HG02973 (cell line): ENCODE measurements at regions not wholly inside any gene's neighbourhood (a gene's known extent, or its start where the extent isn't known, plus 50 kb on each side); places are given as distances from the start of the nearest gene placed in this dataset.
"Not testable (repeated sequence)": the region's sequence is repeated elsewhere in the genome, so short reads cannot be mapped to it uniquely, and the experiment has no call there.

Source experiments
- ATAC-seq: cut with Tn5 transposase; IDR thresholded peaks from one replicate; pipeline ENCODE4 v1.9.1; 2021; ENCODE audit warnings: moderate library complexity; ENCODE audit not compliant: unreplicated experiment

DNA sequence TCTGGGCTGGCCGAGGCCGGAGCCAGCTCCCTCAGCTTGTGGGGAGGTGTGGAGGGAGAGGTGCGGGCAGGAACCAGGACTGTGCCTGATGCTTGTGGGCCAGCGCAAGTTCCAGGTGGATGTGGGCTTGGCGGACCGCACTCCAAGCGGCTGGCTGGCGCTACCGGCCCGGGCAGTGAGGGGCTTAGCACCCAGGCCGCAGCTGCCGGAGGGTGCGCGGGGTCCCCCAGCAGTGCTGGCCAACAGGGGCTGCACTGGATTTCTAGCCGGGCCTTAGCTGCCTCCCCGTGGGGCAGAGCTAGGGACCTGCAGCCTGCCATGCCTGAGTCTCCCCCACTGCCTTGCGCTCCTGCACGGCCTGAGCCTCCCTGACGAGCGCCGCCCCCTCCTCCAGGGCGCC is 242.8 kb downstream of the CCSER2 start:
- no peak for ATAC-seq

DNA sequence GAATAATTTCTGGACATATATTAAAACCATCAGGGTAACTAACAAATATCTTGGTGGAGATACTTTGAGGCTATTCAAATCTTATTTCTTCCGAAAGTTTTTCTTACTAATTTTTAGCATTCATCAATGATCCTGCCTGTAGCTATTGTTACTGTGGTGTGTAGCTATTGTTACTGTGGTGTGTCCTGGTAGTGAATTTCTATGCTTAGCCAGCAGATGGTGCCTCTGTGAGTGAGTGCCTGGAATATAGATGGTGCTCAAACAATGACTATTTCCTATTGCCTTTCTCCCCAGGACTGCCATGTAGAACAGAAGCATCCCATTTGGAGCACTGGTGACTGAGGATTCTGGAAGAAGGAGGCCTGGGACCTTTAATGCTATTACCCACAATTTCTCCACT is 245.7 kb downstream of the CCSER2 start:
- no peak for ATAC-seq

DNA sequence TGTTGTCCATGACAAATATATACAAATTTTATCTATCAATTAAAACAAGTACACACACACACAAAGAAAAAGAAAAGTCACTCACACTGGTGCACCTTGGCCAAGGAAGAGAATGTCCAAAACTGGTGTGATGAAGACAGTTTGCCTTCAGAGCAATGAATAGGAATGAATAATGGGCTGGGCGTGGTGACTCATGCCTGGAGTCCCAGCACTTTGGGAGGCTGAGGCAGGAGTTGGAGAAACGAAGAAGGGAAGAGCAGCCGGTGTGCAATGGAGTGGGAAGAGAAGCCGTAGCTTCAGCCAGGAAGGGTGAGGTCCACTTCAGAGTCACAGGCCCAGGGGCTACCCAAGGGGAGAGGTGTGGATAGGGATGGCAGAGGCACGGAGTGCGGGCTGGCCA is 253.6 kb downstream of the CCSER2 start:
- ATAC-seq, result no peak

DNA sequence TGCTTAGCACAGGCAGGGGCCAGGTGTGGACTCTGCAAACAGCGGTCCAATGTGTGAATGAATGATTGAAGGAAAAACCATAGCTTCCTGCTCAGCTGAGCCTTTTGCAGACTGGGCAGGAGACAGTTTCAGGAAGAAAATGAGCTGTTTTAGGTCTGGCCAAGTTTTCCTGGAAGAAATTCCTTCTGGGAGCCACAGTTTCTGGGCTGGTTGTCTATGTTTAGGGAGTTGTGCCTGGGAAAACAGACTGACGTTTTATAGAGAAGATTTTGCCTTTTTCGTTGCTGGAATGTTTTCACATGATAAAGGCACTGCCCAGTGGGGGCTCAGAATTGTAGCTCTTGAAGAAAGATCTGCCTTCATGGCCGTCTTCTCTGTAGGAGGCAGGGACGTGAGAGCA is 255.1 kb downstream of the CCSER2 start:
- no peak for ATAC-seq

DNA sequence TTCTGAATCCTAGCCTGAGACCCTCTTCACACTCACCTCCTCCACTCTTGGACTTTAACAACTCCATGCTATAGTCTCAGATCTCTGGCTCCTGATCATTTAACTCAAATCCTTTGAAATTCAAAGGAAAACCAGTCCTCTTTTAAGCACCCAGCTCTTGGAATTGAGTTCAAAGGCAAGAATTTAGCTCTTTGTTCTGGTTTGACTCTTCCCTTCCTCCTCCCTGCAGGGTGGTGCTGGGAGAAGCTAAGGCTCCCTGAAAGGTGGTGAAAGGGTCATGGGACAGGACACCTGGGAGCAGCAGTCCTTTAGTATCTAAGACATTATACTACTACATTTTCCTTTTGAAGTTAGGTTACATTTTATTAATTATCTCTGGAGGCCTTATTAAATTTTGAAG is 259.4 kb downstream of the CCSER2 start:
- ATAC-seq, result no peak

DNA sequence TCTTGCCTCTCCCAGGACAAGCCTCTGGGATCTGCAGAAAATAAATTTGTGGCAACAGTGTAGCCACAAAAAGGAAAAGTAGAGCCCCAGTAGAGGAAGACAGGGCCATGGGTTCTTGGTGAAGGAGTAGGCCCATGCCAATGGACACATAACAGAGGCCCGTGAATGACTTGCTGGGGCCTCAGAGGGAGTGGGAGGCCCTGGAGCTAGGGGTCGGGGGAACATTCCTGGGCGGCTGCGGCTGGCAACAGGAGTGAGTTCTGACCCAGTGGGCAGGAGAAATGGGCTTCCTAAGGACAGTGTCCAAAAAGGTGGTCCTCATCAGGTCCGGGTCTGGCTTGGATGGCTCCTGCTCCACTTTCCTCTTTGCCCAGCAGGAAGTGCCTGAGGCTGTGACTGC is 260.0 kb downstream of the CCSER2 start:
- no peak for ATAC-seq

DNA sequence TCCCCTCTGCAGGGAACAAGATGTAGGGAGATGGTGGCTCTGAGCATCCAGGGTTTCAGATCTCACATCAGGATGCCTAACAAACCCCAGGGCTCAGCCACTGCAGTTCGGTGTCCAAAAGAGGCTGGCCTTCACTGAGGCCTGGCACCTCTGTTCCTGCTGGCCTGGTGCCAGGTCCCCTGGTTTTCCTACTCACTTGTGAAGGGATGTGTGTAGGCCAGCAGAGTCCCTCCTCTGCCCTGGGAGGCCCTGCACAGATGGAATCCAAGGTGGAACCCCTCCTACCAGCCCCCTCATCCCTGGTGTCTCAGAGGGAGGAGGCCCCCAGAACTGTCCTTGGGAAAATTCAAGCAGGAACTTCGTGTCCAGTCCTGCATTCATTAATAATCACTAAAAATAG is 260.6 kb downstream of the CCSER2 start:
- ATAC-seq, result no peak

DNA sequence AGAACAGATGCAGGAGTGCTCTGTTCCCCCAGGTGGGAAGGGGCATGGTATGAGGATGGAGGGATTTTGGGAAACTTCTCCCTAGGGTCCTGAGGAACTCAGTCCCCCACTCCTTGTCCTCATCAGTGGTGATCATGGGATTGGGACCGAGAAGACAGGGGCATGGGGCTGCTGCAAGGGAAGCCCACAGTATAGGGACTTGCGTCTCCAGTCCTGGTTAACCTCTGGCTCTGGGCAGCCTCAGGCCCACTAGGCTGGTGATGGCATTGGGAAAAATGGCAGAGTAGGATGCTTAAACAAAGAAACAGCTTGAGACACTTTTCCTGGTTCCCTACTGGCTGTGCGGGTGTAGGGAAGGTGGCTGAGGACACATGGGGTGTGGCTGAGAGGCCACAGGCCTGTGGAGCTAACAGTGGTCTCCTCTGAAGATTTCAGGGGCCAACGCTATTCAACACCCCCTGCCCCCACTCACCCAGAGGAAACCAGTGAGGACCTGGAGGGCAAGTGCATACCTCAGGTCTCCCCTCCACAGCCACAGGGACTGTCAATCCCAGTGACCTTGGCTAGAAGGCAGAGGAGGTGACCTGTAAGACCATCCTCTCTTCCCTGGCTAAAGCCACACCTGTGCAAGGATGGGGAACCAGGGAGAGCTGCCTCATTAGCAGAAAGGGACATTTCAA is 261.3 kb downstream of the CCSER2 start:
- ATAC-seq, result no peak

DNA sequence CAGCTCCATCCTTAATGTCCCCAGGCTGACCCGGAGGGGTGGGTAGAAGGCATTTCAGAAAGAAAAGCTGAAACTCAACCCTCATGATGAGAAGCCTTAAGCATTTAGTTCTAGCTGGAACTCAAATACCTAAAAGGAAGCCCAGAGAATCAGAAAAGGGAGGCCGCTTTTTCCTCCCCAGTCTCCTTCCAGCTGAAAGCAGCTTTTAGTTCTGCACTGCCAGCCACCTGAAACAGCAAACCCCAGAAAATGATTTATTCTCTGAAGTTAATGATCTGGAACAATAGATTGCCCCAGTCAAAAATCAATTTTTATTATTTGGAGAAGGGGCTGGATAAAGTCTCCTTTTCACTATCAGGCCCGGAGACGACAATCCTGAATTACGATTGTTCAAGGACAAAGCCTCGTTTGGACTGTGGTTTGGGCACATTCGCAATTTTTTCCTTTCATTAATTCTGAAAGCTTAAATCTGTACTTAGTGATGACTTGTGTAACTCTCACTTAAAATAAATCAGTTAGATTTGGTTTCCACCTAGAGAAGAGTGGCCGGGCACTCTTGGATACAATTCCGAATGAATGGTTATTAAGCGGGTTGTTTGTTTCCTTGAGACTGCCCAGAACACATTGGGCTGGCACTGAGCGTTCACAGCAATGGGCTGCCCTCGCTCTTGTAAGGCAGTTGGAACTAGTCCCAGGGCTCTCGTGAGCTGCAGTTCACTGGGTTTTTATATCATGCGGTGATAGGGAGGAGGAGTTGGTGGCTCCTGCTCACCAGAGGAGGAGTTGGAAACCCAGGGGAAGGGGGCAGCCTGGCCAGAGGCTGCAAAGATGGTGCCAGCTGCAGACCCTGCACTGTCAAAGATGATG is 262.2 kb downstream of the CCSER2 start:
- no peak for ATAC-seq

DNA sequence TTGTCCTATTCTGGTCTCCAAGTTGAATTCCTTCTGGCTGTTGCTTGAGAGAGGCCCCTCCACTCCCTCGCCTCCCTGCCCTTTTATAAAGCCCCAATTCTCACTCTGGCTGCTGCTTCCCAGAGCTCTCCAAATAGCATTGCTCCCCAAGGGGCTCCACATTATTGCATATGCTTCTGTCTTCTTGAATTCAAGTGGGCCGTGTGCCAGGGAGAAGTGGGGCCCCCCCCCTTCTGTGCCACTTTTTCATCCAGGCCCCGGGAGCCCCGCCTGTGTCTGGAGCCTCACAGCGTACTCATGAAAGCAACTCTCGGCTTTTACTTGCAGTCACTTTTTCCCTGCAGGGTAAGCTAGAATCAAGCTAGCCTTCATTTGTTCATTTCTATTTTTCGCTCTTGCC is 265.1 kb downstream of the CCSER2 start:
- ATAC-seq, result no peak

DNA sequence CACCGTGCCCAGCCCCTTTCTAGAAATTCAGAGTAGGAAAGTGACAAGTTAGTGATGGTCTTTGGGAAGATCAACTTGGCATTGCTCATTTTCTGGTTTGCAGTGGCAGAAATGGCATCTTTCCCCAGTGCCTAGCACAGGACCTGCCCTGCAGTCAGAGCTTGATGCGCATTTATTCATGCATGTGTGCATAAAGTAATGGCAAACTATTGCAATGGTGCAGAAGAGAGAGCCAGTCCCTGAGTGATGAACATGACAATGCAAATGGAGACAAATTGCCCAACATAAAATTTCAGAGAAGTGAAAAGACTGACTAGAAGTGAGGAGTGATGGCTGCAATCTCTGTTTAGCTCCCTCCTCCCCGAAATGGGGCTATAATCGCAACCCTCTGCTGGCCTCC is 268.2 kb downstream of the CCSER2 start:
- ATAC-seq, result no peak

DNA sequence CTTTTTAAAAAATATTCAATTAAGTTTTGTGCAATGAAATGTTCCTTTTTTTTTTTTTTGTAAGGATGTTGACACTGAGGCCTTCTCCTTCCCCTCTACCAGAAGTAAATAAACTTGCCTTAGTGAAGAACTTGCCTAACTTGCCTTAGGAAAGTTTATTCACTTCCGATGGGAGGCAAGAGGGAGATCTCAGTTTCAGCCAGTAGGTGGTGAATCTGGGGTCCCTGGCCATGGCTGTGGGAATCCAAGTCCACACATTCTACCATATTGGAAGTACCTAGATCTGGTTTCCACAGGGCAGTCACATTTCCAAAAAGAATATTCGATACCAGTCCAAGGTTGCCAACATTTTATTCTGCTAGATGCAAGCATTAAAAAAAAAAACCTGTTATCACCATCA is 270.9 kb downstream of the CCSER2 start:
- ATAC-seq, result no peak

DNA sequence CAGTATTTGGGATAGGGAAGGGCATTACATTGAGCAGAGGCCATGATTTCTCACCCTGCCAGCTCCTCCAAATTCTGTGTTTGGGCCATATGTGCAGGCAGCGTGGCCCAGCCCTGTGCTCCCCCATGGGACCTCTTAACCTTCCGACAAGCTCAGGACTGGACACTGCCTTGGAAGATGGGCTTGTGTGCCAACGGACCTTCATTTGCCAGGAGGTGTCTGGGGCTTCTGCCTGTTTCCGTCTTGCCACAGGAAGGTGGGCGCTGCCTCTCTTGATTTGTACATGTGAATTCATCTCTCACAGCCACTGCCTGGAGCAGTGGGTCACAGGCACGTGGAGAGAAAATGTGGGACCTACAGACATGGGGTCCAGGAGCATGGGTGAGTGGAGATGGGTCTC is 272.6 kb downstream of the CCSER2 start:
- ATAC-seq, result no peak

DNA sequence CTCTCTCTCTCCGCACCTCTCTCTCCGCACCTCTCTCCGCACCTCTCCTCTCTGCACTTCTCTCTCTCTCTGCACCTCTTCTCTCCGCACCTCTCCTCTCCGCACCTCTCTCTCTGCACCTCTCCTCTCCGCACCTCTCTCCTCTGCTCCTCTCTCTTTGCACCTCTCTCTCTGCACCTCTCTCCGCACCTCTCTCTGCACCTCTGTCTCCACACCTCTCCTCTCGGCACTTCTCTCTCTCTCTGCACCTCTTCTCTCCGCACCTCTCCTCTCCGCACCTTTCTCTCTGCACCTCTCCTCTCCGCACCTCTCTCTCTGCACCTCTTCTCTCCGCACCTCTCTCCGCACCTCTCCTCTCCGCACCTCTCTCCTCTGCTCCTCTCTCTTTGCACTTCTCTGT is 274.2 kb downstream of the CCSER2 start:
- not testable (repeated sequence) for ATAC-seq

DNA sequence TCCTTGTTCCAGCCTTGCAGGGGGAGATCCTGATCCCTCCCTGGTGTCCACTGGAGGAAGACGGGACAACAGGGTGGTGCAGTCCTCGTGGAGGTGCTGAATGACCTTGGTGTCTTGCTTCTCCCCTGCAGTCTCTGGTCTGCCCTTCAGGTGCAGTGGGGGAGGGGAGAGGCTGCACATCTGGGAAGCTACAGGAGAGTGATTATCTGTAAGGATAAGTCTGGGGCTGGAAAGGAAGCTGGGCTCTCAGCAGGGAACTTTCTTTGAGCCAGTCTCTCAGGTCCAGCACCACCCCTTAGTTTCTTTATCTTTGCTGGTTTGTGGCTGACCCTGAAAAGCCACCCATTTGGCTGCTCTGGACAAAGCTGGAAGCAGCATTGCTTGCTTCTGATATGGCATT is 275.6 kb downstream of the CCSER2 start:
- ATAC-seq, result no peak

DNA sequence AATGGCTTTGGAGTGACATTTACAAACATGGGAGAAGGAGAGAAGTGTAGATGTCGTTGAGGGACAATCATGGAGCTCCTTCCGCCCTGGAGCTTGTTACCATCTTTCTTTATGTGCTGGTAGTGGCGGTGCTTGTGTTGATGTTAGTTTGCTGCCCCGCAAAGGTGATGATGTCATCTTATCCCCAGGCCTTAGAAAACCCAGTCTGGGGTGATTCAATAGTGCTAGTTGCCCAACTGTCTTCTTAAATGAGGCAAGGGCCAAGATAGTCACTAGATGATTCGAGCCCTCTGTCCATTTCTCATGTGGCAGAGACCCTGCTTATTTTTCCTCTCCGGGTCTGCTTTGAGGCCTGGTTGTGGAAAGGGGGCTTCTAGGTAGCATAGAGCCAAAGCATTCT is 277.4 kb downstream of the CCSER2 start:
- no peak for ATAC-seq

DNA sequence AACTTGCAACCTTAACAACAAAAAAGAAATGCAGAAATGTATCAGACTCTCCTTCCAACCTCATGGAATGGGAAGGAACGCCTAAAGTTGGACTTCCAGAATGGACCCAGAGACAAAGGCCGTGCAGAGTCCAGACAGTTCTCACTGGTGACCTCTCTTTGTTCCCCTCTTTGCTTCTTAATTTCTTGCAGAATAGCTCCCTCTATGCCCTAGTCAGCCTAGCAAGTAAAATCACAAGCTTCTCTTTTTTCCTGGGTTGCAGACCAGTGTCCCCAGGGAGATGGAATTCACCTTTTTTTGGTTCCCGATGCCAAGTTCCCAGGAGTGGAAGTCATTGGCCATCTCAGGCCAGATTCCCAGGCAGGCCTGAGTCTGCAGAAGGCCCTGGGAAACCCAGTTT is 278.0 kb downstream of the CCSER2 start:
- no peak for ATAC-seq

DNA sequence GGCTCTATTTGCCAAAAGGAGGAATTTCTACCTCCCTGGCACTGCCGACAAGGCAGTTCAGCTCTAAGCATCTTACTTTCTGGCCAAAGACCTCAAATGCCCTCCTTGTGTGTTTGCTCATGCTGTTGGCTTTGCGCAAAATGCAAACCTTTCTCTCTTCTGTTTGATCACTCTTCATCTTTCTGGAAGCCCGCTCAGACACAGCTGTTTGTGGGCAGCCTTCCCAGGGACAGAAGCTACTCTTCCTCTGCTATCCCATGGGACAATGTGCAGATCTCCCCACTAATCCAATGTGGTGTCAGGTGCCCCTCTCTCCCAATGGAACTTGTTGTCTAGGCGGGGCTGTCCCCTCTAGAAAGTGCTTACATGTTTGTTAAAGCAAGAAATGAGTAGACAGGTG is 278.7 kb downstream of the CCSER2 start:
- ATAC-seq, result no peak

DNA sequence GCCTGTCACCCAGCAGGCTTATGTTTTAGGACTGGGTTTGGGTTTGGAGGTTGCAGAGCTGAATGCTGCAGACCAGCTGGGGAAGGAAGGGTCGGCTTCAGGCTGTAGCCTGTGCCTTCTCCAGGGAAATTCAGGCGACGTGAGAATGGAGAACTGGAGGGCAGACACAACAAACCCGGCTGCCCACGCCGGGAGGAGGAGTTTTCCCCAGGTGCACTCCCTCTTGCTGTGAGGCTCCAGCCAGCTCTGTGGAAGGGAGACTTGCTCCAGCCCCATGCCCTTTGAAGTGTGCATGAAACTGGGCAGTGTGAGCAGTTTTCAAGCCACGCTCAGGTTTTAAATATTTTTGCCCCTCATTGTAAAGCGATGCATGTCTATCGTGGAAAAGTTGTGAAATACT is 279.1 kb downstream of the CCSER2 start:
- no peak for ATAC-seq

DNA sequence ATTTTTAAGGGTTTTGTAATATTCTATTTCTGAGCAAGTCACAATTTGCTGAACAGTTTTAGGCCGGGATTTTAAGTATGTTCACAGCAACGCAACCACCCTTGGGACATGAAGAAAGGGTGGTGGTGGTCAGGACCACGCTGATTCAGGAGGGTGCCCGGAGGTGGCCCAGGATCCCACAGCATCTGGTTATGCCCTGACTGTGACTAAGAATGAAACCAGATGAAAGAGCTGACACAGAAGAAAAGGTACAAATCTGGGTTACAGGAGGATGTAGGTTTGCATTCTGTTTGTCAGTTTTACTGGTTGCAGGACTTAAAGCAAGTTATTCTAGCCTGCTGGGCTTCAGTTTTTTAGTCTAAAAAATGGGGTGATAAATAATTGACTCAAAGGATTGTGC is 279.7 kb downstream of the CCSER2 start:
- ATAC-seq, result peak; percentile 67

DNA sequence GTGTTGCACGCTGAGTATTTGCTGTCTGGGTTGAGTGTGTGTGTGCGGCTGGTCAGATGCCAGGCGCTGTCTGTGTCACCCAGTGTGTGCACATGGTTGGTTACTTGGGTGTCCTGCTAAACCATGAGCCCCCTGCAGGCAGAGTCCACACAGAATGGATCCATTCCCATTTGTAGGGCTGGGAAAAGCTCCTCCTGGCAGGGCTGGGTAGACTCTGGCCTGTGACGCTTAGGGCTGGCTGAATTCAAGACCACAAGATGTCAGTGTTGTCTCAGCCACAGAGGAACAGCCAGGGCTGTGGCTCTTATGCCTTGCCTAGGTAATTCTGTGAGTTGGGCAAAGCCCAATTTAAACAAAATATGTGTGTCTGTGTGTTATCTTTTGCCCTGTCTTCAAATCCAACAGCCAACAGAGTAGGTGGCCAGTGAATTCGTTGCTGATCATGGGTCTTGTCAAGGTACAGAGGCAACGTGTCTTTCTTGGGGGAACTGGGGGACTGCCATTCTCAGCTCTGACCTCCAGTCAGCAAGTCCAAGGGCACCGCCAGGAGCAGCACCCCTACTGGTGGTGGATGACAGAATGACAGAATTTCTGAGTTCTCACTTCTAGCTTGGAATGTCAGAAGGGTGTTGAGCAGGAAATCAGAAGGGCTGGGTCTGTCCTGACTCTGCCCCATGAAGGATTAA is 285.1 kb downstream of the CCSER2 start:
- ATAC-seq, result peak; percentile 52
